Epithelial cell of proximal tubule (primary cell): ENCODE measurements at regions not wholly inside any gene's neighbourhood (a gene's known extent, or its start where the extent isn't known, plus 50 kb on each side); places are given as distances from the start of the nearest gene placed in this dataset.

Experiments used
- DNase-seq: peaks from one replicate; pipeline ENCODE4 v3.0.0-alpha.2; 2011; ENCODE audit warnings: low read depth
- H3K4me3 ChIP-seq: 2 replicates; pipeline ENCODE4 v1.5.1; 2011; ENCODE audit warnings: low read depth, mild to moderate bottlenecking, low read length
- CTCF ChIP-seq: conservative IDR thresholded peaks from 2 replicates; pipeline ENCODE4 v1.5.1; 2012; ENCODE audit warnings: low read depth, mild to moderate bottlenecking, low read length

GRCh38 chr2:216775043-216775453 is 79.7 kb upstream of the IGFBP5 start:
- no peak overlapping the region for H3K4me3 ChIP-seq
- peak; percentile 94 for DNase-seq
- TF ChIP-seq CTCF: peak; percentile 10

- no peak for TF ChIP-seq CTCF
- H3K4me3 ChIP-seq: no peak overlapping the region
- peak; percentile 15 for DNase-seq
These were observed 79.3 kb upstream of the IGFBP5 start for GRCh38 chr2:216774620-216775019.

- no peak for DNase-seq
- H3K4me3 ChIP-seq: no peak overlapping the region
- no peak for TF ChIP-seq CTCF
These were observed 78.8 kb upstream of the IGFBP5 start for GRCh38 chr2:216774180-216774579.

GRCh38 chr2:216773072-216773471 is 77.7 kb upstream of the IGFBP5 start:
- no peak for DNase-seq
- H3K4me3 ChIP-seq: no peak overlapping the region
- TF ChIP-seq CTCF: no peak

- H3K4me3 ChIP-seq: no peak overlapping the region
- DNase-seq: no peak
These were observed 75.4 kb upstream of the IGFBP5 start for GRCh38 chr2:216770717-216771116.

GRCh38 chr2:216770050-216770449 is 74.7 kb upstream of the IGFBP5 start:
- no peak for DNase-seq
- H3K4me3 ChIP-seq: no peak overlapping the region
- TF ChIP-seq CTCF: no peak

More at GRCh38 chr2:216770717-216771116, 75.4 kb upstream of the IGFBP5 start:
- TF ChIP-seq CTCF: no peak

GRCh38 chr2:216769626-216770025 is 74.3 kb upstream of the IGFBP5 start:
- DNase-seq: no peak
- TF ChIP-seq CTCF: no peak
- no peak overlapping the region for H3K4me3 ChIP-seq
